OCI-LY7 (cell line): ENCODE measurements at regions not wholly inside any gene's neighbourhood (a gene's known extent, or its start where the extent isn't known, plus 50 kb on each side); places are given as distances from the start of the nearest gene placed in this dataset.

Source experiments
- CTCF ChIP-seq: fragments of 200-600 bp; sonication (generic); conservative IDR thresholded peaks from 2 replicates; pipeline ENCODE4 v1.5.1; 2014; ENCODE audit warnings: mild to moderate bottlenecking, antibody characterized with exemption, low read length, moderate library complexity, mixed read lengths
- EZH2phosphoT487 ChIP-seq: fragments of 200-600 bp; sonication (generic); IDR thresholded peaks from 2 replicates; pipeline ENCODE4 v1.6.1; 2018; ENCODE audit warnings: low read depth, borderline replicate concordance, mild to moderate bottlenecking, mixed run types, antibody characterized with exemption, low read length, moderate library complexity, mixed read lengths

- TF ChIP-seq CTCF: no peak
- no peak for TF ChIP-seq EZH2phosphoT487
Measured at GRCh38 chr12:89919241-89919906, 210.7 kb upstream of the ATP2B1 start.
